Stimulated activated CD4-positive, alpha-beta T cell treated with anti-CD3 and anti-CD28 coated beads, Interleukin-4, amount 100 ng/mL, for 48 hours (primary cell): ENCODE measurements at regions not wholly inside any gene's neighbourhood (a gene's known extent, or its start where the extent isn't known, plus 50 kb on each side); places are given as distances from the start of the nearest gene placed in this dataset.

Experiments
- DNase-seq, 2 donors: peaks; one replicate each; pipeline ENCODE4 v3.0.0-alpha.2; 2020; ENCODE audit warnings: low read depth in 2 of 2

- no peak for DNase-seq
Observed at GRCh38 chr17:13986855-13987254, 82.4 kb upstream of the COX10 start.

- DNase-seq = no peak
Observed at GRCh38 chr17:13989138-13989537, 80.2 kb upstream of the COX10 start.

GRCh38 chr17:13993106-13993505 is 76.2 kb upstream of the COX10 start:
- no peak for DNase-seq

DNA sequence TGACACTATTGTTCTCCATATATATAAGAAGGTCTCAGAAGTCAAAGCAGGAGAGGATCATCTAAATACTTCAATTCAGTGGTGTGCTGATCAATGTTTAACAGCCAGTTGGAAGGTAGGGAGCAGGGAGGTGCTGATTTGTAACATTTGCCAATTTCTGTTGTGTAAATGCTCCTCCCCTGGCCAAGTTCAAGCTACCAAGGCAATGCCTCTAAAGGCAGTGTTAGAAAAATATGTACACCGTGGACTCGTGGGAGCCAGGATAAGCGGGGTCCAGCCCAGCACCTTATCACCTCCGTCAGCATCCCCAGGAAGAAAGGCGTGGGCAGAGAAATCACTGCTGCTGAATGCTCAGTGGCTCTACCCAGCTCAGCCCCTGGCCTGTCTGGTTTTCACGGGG is 75.3 kb upstream of the COX10 start:
- DNase-seq = no peak

DNA sequence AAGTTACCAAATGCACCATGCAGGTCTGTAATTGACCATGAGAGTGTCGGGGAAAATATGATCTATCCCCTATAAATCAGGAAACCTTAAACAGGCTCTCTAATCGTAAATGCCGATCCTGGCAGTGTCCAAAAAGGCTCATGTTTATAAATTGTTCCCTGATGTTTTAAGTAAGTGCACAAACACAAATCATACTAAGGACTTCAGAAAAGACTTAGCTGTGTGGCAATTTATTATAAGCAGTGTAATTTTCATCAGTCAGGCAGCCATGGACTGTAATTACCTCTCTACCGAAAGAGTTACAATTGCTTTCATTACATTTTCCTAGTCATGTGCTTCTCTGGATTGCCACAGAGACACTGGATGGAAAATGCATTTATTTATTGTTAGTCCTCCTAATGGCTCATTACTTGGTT is 73.4 kb upstream of the COX10 start:
- DNase-seq = no peak

DNA sequence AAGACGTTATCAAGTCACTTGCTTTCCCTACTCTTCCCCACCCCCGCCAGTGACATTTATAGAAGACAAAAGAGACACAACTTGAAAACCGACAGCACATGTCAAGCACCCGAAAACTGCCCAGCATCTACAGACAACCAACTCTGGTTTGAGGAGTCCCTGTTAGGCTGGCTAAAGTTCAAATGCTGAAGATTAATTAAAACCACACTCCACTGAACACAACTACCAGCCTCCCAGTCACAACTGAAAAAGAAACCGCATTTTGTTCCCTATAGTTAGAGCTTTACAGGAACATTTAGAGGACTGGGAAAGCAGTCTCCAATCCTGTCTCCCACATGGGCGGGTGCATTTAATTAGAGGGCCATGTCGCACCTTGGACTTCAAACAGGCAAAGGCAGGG is 73.0 kb upstream of the COX10 start:
- no peak for DNase-seq

- no peak for DNase-seq
Observed at GRCh38 chr17:13996748-13997147, 72.6 kb upstream of the COX10 start.

GRCh38 chr17:14004927-14005620 is 64.2 kb upstream of the COX10 start:
- no peak for DNase-seq

GRCh38 chr17:14006249-14006942 is 62.9 kb upstream of the COX10 start:
- DNase-seq = no peak

DNA sequence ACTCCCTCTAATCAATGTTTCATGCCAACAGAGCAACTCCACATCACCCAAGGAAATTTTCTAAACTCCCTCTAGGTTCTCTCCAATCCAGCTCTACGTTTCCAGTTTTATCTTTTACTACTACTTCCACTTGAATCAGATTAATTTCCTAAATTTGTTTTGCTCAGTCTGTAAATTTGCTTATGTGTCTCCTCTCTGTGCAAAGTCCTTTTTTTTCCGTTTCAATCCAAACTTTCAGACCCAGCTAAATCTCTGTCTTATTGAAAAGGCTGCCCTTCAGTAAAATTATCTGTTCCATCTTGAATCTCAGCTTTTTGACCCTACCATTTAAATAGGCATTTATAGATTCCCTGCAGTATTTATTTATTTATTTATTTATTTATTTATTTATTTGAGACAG is 61.4 kb upstream of the COX10 start:
- no peak for DNase-seq

- no peak for DNase-seq
Observed at GRCh38 chr17:14011036-14011692, 58.1 kb upstream of the COX10 start.

- DNase-seq = no peak
Observed at GRCh38 chr17:14011740-14012405, 57.4 kb upstream of the COX10 start.

DNA sequence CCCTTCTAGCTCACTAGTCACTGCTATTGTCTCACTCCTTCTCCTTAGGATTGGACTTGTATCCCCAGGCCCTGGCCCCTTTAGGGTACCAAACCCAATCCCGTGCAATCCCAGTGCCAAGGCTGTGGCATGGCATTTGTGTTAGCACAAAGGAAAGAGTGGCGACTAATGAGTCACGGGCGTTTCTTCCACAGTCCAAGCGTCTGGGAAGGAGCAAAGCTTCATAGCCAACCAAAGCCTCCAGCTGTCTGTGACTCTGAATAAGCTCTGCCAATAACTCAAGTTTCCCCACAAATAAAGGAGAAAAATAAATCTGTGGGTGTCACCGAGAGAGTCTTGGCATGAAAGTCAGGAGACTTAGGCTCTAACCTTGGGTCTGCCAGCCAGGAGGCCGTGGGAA is 54.6 kb upstream of the COX10 start:
- no peak for DNase-seq

DNA sequence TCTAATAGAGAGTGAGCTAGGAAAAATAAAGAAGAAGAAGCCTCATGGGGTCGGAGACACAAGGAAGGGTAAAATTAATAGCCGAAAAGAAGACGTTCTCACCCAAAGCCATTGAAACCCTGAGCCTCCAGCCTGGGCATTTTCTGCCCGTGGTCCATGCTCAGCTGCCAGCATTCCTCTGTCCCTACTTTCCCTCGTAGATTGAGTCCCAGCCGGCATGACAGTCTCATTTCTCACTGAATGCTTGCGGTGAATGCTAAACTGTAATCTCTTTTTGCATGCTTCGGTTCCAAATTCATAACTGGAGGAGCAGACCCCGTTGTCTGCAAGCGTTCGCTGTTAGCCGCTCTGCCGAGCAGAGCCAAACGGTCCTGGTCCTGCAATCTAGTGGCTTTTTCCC is 54.0 kb upstream of the COX10 start:
- DNase-seq = no peak

- DNase-seq = no peak
Observed at GRCh38 chr17:14016858-14017257, 52.4 kb upstream of the COX10 start.

GRCh38 chr17:14019186-14019956 is 49.9 kb upstream of the COX10 start:
- DNase-seq = peak; percentile 1 to 3
